ENCODE measurements at regions not wholly inside any gene's neighbourhood (a gene's known extent, or its start where the extent isn't known, plus 50 kb on each side); places are given as distances from the start of the nearest gene placed in this dataset.
A peak's percentile ranks its signal among the peaks of the same experiment; 100 is the strongest.

GRCh38 chr2:128399690-128400291 lies 81.1 kb upstream of the HS6ST1 start:
- H2AFZ ChIP-seq (ENCODE audit: low read depth, low read length): no peak overlapping the region
- CTCF ChIA-PET (ENCODE audit: low intra/inter-chr PET ratio): no interaction called here
- intact Hi-C loops (cut with micrococcal nuclease): no loop called here
- no peak overlapping the region for H3K27ac ChIP-seq (ENCODE audit: extremely low read depth, low read depth, low read length)
- BruUV-seq (replicated peaks): no TSS peak
- no peak overlapping the region for H3K9ac ChIP-seq (ENCODE audit: insufficient read depth in 1 of 2, low read depth in 2 of 2, low read length in 2 of 2)
- DNase-seq (ENCODE audit: extremely low read depth in 1 of 4, low spot score in 3 of 4): no peak
- no peak overlapping the region for H3K4me2 ChIP-seq (ENCODE audit: insufficient read depth, low read length)
- 0% methylated on average over 5 of the region's 5 CpGs for WGBS (ENCODE audit: insufficient coverage, low coverage, missing lambda C conversion rate)
- H4K20me1 ChIP-seq (replicated peaks; ENCODE audit: control insufficient read depth, insufficient read depth, low read length): no peaks in the 10 kb centered on the region
- no peak for FAIRE-seq
- POLR2A ChIA-PET: no interaction called here
- H3K36me3 ChIP-seq (ENCODE audit: control insufficient read depth, insufficient read depth, low read length): no peaks in the 10 kb centered on the region
- no peak for ATAC-seq
- in situ Hi-C loops (cut with MboI): no loop called here
- no peaks in the 10 kb centered on the region for H3K79me2 ChIP-seq (ENCODE audit: control insufficient read depth, insufficient read depth, low read length)
- no peaks in the 10 kb centered on the region for H3K9me3 ChIP-seq (replicated peaks; ENCODE audit: control insufficient read depth, insufficient read depth, low read depth, low read length)
- H3K4me3 ChIP-seq: no peak overlapping the region
- H3K4me1 ChIP-seq (replicated peaks in 1 of 2; ENCODE audit: control insufficient read depth in 2 of 2, insufficient read depth in 2 of 2, low read length in 2 of 2): no peaks in the 10 kb centered on the region
- H3K9me1 ChIP-seq (ENCODE audit: control insufficient read depth, insufficient read depth, low read length): no peaks in the 10 kb centered on the region
- TF ChIP-seq JUN (IDR thresholded peaks at IDR 0.05; ENCODE audit: borderline replicate concordance, low read depth, low read length) (no peak), JUN (CRISPR knock-in tag; IDR thresholded peaks at IDR 0.05; ENCODE audit: borderline replicate concordance) (no peak), GTF2B (IDR thresholded peaks at IDR 0.05; ENCODE audit: extremely low read depth, insufficient read length) (no peak), DPF2 (IDR thresholded peaks at IDR 0.05) (no peak), PREB (CRISPR knock-in tag; IDR thresholded peaks at IDR 0.05) (no peak), RUNX1 (IDR thresholded peaks at IDR 0.05; ENCODE audit: low read depth) (no peak), STAT5B (CRISPR knock-in tag; IDR thresholded peaks at IDR 0.05) (no peak), ZNF512 (tag; IDR thresholded peaks at IDR 0.05) (peak; percentile 21; the same call in 1 of the 2 replicates)
- peaks cover 4 to 33% of the 10 kb centered on the region in 2 experiments; a peak in 3 of 5 replicates for H3K27me3 ChIP-seq (ENCODE audit: control insufficient read depth in 2 of 2, insufficient read depth in 2 of 2, low read length in 2 of 2)
